H1 (cell line): ENCODE measurements at regions not wholly inside any gene's neighbourhood (a gene's known extent, or its start where the extent isn't known, plus 50 kb on each side); places are given as distances from the start of the nearest gene placed in this dataset.

Experiments
- CTCF ChIA-PET: fragments of 300-600 bp; sonication (Branson Sonifier 250); formaldehyde crosslinking; loops from one replicate; lab custom pipeline; 2021; ENCODE audit not compliant: partially characterized antibody; lab: Charles Lee
- POLR2A ChIA-PET: fragments of 300-600 bp; sonication (Branson Sonifier 250); formaldehyde crosslinking; loops from one replicate; lab custom pipeline; 2021; ENCODE audit warnings: inconsistent platforms; ENCODE audit not compliant: partially characterized antibody; lab: Charles Lee
- DNase-seq, 2 experiments: peaks; one replicate each; pipeline versions ENCODE4 v3.0.0 to v3.0.0-alpha.2; 2010 to 2022; ENCODE audit warnings: low spot score in 2 of 2, low read depth in 1 of 2, mixed read lengths in 1 of 2
- FAIRE-seq: peaks from 2 replicates; lab custom pipeline; 2011; peaks lifted over from hg19 to GRCh38; lab: Jason Lieb, UNC
- H2AFZ ChIP-seq: 2 replicates; pipeline ENCODE4 v1.8.1; 2012; ENCODE audit warnings: low read length, inconsistent platforms
- H2AK5ac ChIP-seq: 2 replicates; pipeline ENCODE4 v1.6.1; 2013; ENCODE audit warnings: low read depth, low read length
- H2BK120ac ChIP-seq: replicated peaks from 2 replicates; pipeline ENCODE3; 2013; ENCODE audit warnings: low read depth, low read length, inconsistent platforms
- H2BK12ac ChIP-seq: 2 replicates; pipeline ENCODE4 v1.6.1; 2013; ENCODE audit warnings: low read depth, low read length
- H2BK15ac ChIP-seq: 2 replicates; pipeline ENCODE4 v1.6.1; 2013; ENCODE audit warnings: low read length
- H2BK20ac ChIP-seq: 2 replicates; pipeline ENCODE4 v1.6.1; 2013; ENCODE audit warnings: low read length
- H2BK5ac ChIP-seq: 2 replicates; pipeline ENCODE4 v1.6.1; 2013; ENCODE audit warnings: low read depth, low read length
- H3K14ac ChIP-seq: 2 replicates; pipeline ENCODE4 v1.6.1; 2013; ENCODE audit warnings: inconsistent platforms; ENCODE audit not compliant: insufficient read length
- H3K18ac ChIP-seq: 2 replicates; pipeline ENCODE4 v1.6.1; 2013; ENCODE audit warnings: low read length; ENCODE audit errors: extremely low read depth
- H3K23ac ChIP-seq: 2 replicates; pipeline ENCODE4 v1.6.1; 2013; ENCODE audit warnings: inconsistent platforms; ENCODE audit not compliant: insufficient read length
- H3K23me2 ChIP-seq: 2 replicates; pipeline ENCODE4 v1.6.1; 2013; ENCODE audit warnings: low read depth, low read length
- H3K27ac ChIP-seq: 2 replicates; pipeline ENCODE4 v1.6.1; 2011; ENCODE audit warnings: low read depth, low read length, inconsistent platforms
- H3K27me3 ChIP-seq, 4 experiments: replicated peaks in 1 of 4; 1 replicate in 1 of 4; 2 replicates in 3 of 4; pipeline versions ENCODE4 v1.6.1 to v1.8.1; 2011 to 2013; ENCODE audit warnings: low read length in 3 of 4, mild to moderate bottlenecking in 3 of 4, inconsistent platforms in 2 of 4, mixed read lengths in 2 of 4, moderate library complexity in 1 of 4; ENCODE audit not compliant: control insufficient read depth in 3 of 4, insufficient read depth in 3 of 4; ENCODE audit errors: extremely low read depth in 1 of 4
- H3K36me3 ChIP-seq, 4 experiments: 2 replicates each; pipeline versions ENCODE4 v1.6.1 to v1.8.1; 2011 to 2013; ENCODE audit warnings: mild to moderate bottlenecking in 4 of 4, low read length in 3 of 4, moderate library complexity in 2 of 4, control low read depth in 1 of 4, inconsistent platforms in 1 of 4; ENCODE audit not compliant: insufficient read depth in 4 of 4, control insufficient read depth in 2 of 4
- H3K4ac ChIP-seq: replicated peaks from 2 replicates; pipeline ENCODE3; 2013; ENCODE audit warnings: low read length, low read depth, mixed read lengths, inconsistent platforms; ENCODE audit not compliant: insufficient read length
- H3K4me1 ChIP-seq, 4 experiments: replicated peaks in 1 of 4; 1 replicate in 1 of 4; 2 replicates in 3 of 4; pipeline versions ENCODE4 v1.6.1 to v1.8.1; 2011 to 2013; ENCODE audit warnings: low read length in 3 of 4, inconsistent platforms in 2 of 4, mixed read lengths in 1 of 4; ENCODE audit not compliant: insufficient read depth in 4 of 4, control insufficient read depth in 3 of 4
- H3K4me2 ChIP-seq, 2 experiments: 2 replicates each; pipeline versions ENCODE4 v1.6.1 to v1.8.1; 2011 to 2013; ENCODE audit warnings: low read depth in 2 of 2, low read length in 2 of 2, control low read depth in 1 of 2, inconsistent platforms in 1 of 2, mild to moderate bottlenecking in 1 of 2; ENCODE audit not compliant: insufficient read depth in 1 of 2
- H3K4me3 ChIP-seq, 4 experiments: fragments of 200-600, 300-600 bp in 1 of 4; sonication (generic), shearing (Covaris generic), sonication (Bioruptor Twin) in 1 of 4; 2 replicates each; pipeline versions ENCODE4 v1.5.1 to v1.8.1; 2011 to 2016; ENCODE audit warnings: low read length in 4 of 4, low read depth in 3 of 4, control low read depth in 2 of 4, inconsistent platforms in 2 of 4, mild to moderate bottlenecking in 2 of 4, mixed read lengths in 1 of 4, moderate library complexity in 1 of 4; ENCODE audit not compliant: insufficient read depth in 2 of 4; ENCODE audit errors: extremely low read depth in 1 of 4
- H3K56ac ChIP-seq: replicated peaks from 2 replicates; pipeline ENCODE3; 2013; ENCODE audit warnings: low read depth, mild to moderate bottlenecking, mixed read lengths, low read length, inconsistent platforms; ENCODE audit not compliant: insufficient read length
- H3K79me1 ChIP-seq: 2 replicates; pipeline ENCODE4 v1.6.1; 2013; ENCODE audit warnings: low read depth, low read length, control low read depth
- H3K79me2 ChIP-seq, 2 experiments: 2 replicates each; pipeline versions ENCODE4 v1.6.1 to v1.8.1; 2012 to 2013; ENCODE audit warnings: low read length in 2 of 2, mild to moderate bottlenecking in 2 of 2, inconsistent platforms in 1 of 2; ENCODE audit not compliant: insufficient read depth in 2 of 2, control insufficient read depth in 1 of 2
- H3K9ac ChIP-seq, 4 experiments: replicated peaks in 1 of 4; 1 replicate in 1 of 4; 2 replicates in 3 of 4; pipeline versions ENCODE4 v1.6.1 to v1.8.1; 2011 to 2013; ENCODE audit warnings: low read depth in 3 of 4, low read length in 3 of 4, control low read depth in 2 of 4, mild to moderate bottlenecking in 2 of 4, moderate library complexity in 2 of 4, inconsistent platforms in 1 of 4; ENCODE audit errors: extremely low read depth in 1 of 4
- H3K9me3 ChIP-seq, 2 experiments: 2 replicates each; pipeline versions ENCODE4 v1.6.1 to v1.8.1; 2012 to 2013; ENCODE audit warnings: mild to moderate bottlenecking in 2 of 2, moderate library complexity in 2 of 2, control low read depth in 1 of 2, inconsistent platforms in 1 of 2, low read depth in 1 of 2, low read length in 1 of 2, mixed read lengths in 1 of 2; ENCODE audit not compliant: insufficient read depth in 2 of 2
- H4K20me1 ChIP-seq, 2 experiments: replicated peaks in 1 of 2; 2 replicates each; pipeline versions ENCODE3 to v1.8.1; 2011 to 2013; ENCODE audit warnings: inconsistent platforms in 2 of 2, low read length in 2 of 2, mild to moderate bottlenecking in 1 of 2; ENCODE audit not compliant: insufficient read depth in 2 of 2, control insufficient read depth in 1 of 2
- H4K5ac ChIP-seq: 2 replicates; pipeline ENCODE4 v1.6.1; 2013; ENCODE audit warnings: low read length, low read depth, mixed read lengths, inconsistent platforms; ENCODE audit not compliant: insufficient read length
- H4K8ac ChIP-seq: 2 replicates; pipeline ENCODE4 v1.8.0; 2013; ENCODE audit warnings: mild to moderate bottlenecking, moderate library complexity, low read length, inconsistent platforms; ENCODE audit not compliant: insufficient read depth; ENCODE audit errors: extremely low read depth
- H4K91ac ChIP-seq: replicated peaks from 2 replicates; pipeline ENCODE3; 2013; ENCODE audit warnings: low read length, mixed read lengths, inconsistent platforms; ENCODE audit not compliant: insufficient read length
- CHD1 ChIP-seq: IDR thresholded peaks from 2 replicates; pipeline ENCODE4 v1.6.1; 2012; ENCODE audit warnings: low read depth, low read length, improper control_type of control experiment
- KDM5A ChIP-seq: fragments of 200-600 bp; IDR thresholded peaks from 2 replicates; pipeline ENCODE4 v1.7.1; 2012; ENCODE audit warnings: mild to moderate bottlenecking, low read length, inconsistent platforms, mixed read lengths
- RNF2 ChIP-seq: fragments of 200-900, 300-1000 bp; sonication (generic); IDR thresholded peaks from 2 replicates; pipeline ENCODE4 v1.7.1; 2016; ENCODE audit warnings: borderline replicate concordance, low read depth, mild to moderate bottlenecking, antibody characterized with exemption, low read length; ENCODE audit not compliant: poor library complexity, severe bottlenecking; ENCODE audit errors: missing control alignments
- TAF1 ChIP-seq: IDR thresholded peaks from 2 replicates; pipeline ENCODE4 v1.6.1; 2011; ENCODE audit warnings: mild to moderate bottlenecking, low read depth, low read length
- TBP ChIP-seq: IDR thresholded peaks from 2 replicates; pipeline ENCODE4 v1.6.1; 2011; ENCODE audit warnings: low read depth, low read length, improper control_type of control experiment
- TCF12 ChIP-seq: IDR thresholded peaks from 2 replicates; pipeline ENCODE4 v1.6.1; 2011; ENCODE audit warnings: low read depth, mild to moderate bottlenecking, low read length
- YY1 ChIP-seq: IDR thresholded peaks from 2 replicates; pipeline ENCODE4 v1.6.1; 2011; ENCODE audit warnings: low read depth, mild to moderate bottlenecking, low read length
- WGBS, 2 experiments: shearing (Covaris generic) in 1 of 2; methylation state at CpG; one replicate each; pipeline versions ENCODE4 v1.1.6 to v1.1.7; 2013 to 2015; ENCODE audit warnings: low lambda C conversion rate in 2 of 2, mixed read lengths in 2 of 2, inconsistent platforms in 1 of 2, low coverage in 1 of 2, missing lambda C conversion rate in 1 of 2; ENCODE audit not compliant: insufficient replicate concordance in 2 of 2, insufficient coverage in 1 of 2, insufficient read length in 1 of 2; ENCODE audit errors: extremely low coverage in 1 of 2, missing lambda C conversion rate in 1 of 2; 5-methylcytosine and 5-hydroxymethylcytosine counted together

GRCh38 chr1:194968916-194969315 lies 1639.3 kb downstream of the KCNT2 start:
- H3K14ac ChIP-seq: no peak overlapping the region
- H3K23me2 ChIP-seq: no peaks in the 10 kb centered on the region
- POLR2A ChIA-PET: no interaction called here
- no peaks in the 10 kb centered on the region for H3K36me3 ChIP-seq
- H4K91ac ChIP-seq: no peak overlapping the region
- H2BK12ac ChIP-seq: no peak overlapping the region
- H3K79me2 ChIP-seq: no peaks in the 10 kb centered on the region
- H3K4me3 ChIP-seq: no peak overlapping the region
- no peaks in the 10 kb centered on the region for H3K9me3 ChIP-seq
- 88% methylated on average over 1 of the region's 1 CpG; no CpG with 5 or more reads in 1 of the 2 experiments for WGBS, 2 experiments
- H4K8ac ChIP-seq: no peak overlapping the region
- H2AK5ac ChIP-seq: no peak overlapping the region
- no peak overlapping the region for H2BK20ac ChIP-seq
- H3K79me1 ChIP-seq: no peaks in the 10 kb centered on the region
- no peaks in the 10 kb centered on the region for H3K27me3 ChIP-seq
- H4K20me1 ChIP-seq: peaks cover 0 to 2% of the 10 kb centered on the region in 2 experiments
- no peak overlapping the region for H3K23ac ChIP-seq
- H4K5ac ChIP-seq: no peak overlapping the region
- H2BK5ac ChIP-seq: no peak overlapping the region
- H3K56ac ChIP-seq: no peak overlapping the region
- no peak overlapping the region for H3K27ac ChIP-seq
- no peak overlapping the region for H2BK120ac ChIP-seq
- H3K9ac ChIP-seq: no peak overlapping the region
- DNase-seq (no peak), FAIRE-seq (no peak)
- CTCF ChIA-PET: no interaction called here
- H3K18ac ChIP-seq: no peak overlapping the region
- TF ChIP-seq TCF12: no peak
- no peak for TF ChIP-seq CHD1
- no peak for TF ChIP-seq RNF2
- TF ChIP-seq YY1: no peak
- TF ChIP-seq TAF1: no peak
- no peak for TF ChIP-seq KDM5A
- TF ChIP-seq TBP: no peak
- H3K4me1 ChIP-seq: no peaks in the 10 kb centered on the region
- H2BK15ac ChIP-seq: no peak overlapping the region
- H3K4me2 ChIP-seq: no peak overlapping the region
- H2AFZ ChIP-seq: no peak overlapping the region
- H3K4ac ChIP-seq: no peak overlapping the region
